Loucy (cell line): ENCODE measurements at regions not wholly inside any gene's neighbourhood (a gene's known extent, or its start where the extent isn't known, plus 50 kb on each side); places are given as distances from the start of the nearest gene placed in this dataset.

ENCODE experiments used
- H2AFZ ChIP-seq: fragments of 200-600 bp; sonication (generic); 2 replicates; pipeline ENCODE4 v1.6.0; 2016; ENCODE audit warnings: antibody characterized with exemption, mild to moderate bottlenecking, low read length, moderate library complexity
- H3F3A ChIP-seq: fragments of 200-600 bp; 2 replicates; pipeline ENCODE4 v1.6.0; 2016; ENCODE audit warnings: antibody characterized with exemption, low read depth, mild to moderate bottlenecking
- H3K27me3 ChIP-seq: fragments of 200-600 bp; sonication (generic); 2 replicates; pipeline ENCODE4 v1.6.1; 2014; ENCODE audit warnings: low read length, mild to moderate bottlenecking; ENCODE audit not compliant: insufficient read depth, poor library complexity, severe bottlenecking
- H3K36me3 ChIP-seq: fragments of 200-600 bp; sonication (generic); 2 replicates; pipeline ENCODE4 v1.6.1; 2016; ENCODE audit warnings: low read length; ENCODE audit not compliant: insufficient read depth
- H3K4me1 ChIP-seq: fragments of 200-600 bp; sonication (generic); 2 replicates; pipeline ENCODE4 v1.5.1; 2014; ENCODE audit warnings: low read length, mild to moderate bottlenecking; ENCODE audit not compliant: insufficient read depth, poor library complexity, severe bottlenecking
- H3K4me2 ChIP-seq: fragments of 200-600 bp; sonication (generic); 2 replicates; pipeline ENCODE4 v1.6.0; 2014; ENCODE audit warnings: antibody characterized with exemption, low read length, low read depth, mild to moderate bottlenecking; ENCODE audit not compliant: poor library complexity, severe bottlenecking
- H3K4me3 ChIP-seq: fragments of 200-600 bp; sonication (generic); 2 replicates; pipeline ENCODE4 v1.5.1; 2014; ENCODE audit warnings: low read length, mild to moderate bottlenecking, mixed read lengths; ENCODE audit not compliant: poor library complexity, severe bottlenecking
- H3K79me2 ChIP-seq: fragments of 200-600 bp; sonication (generic); 2 replicates; pipeline ENCODE4 v1.6.1; 2014; ENCODE audit warnings: low read length; ENCODE audit not compliant: insufficient read depth
- H3K9ac ChIP-seq: fragments of 200-600 bp; sonication (generic); 2 replicates; pipeline ENCODE4 v1.6.0; 2014; ENCODE audit warnings: mild to moderate bottlenecking, low read depth, low read length, moderate library complexity; ENCODE audit not compliant: poor library complexity, severe bottlenecking
- H3K9me2 ChIP-seq: fragments of 200-600 bp; sonication (generic); replicated peaks from 2 replicates; pipeline ENCODE4 v1.6.1; 2016; ENCODE audit warnings: low read depth, low read length, mixed read lengths
- H3K9me3 ChIP-seq: fragments of 200-600 bp; sonication (generic); 2 replicates; pipeline ENCODE4 v1.6.1; 2014; ENCODE audit warnings: mild to moderate bottlenecking, antibody characterized with exemption, low read length, low read depth; ENCODE audit not compliant: insufficient read depth
- H4K20me1 ChIP-seq: fragments of 200-600 bp; sonication (generic); 2 replicates; pipeline ENCODE4 v1.6.0; 2014; ENCODE audit warnings: antibody characterized with exemption, low read length, mild to moderate bottlenecking; ENCODE audit not compliant: insufficient read depth, poor library complexity, severe bottlenecking
- CTCF ChIP-seq: fragments of 200-600 bp; sonication (generic); conservative IDR thresholded peaks from 2 replicates; pipeline ENCODE4 v1.5.1; 2014; ENCODE audit warnings: mild to moderate bottlenecking, antibody characterized with exemption, low read length
- EZH2phosphoT487 ChIP-seq: fragments of 200-600 bp; IDR thresholded peaks from 2 replicates; pipeline ENCODE4 v1.6.1; 2018; ENCODE audit warnings: antibody characterized with exemption, mild to moderate bottlenecking, moderate library complexity, borderline replicate concordance

DNA sequence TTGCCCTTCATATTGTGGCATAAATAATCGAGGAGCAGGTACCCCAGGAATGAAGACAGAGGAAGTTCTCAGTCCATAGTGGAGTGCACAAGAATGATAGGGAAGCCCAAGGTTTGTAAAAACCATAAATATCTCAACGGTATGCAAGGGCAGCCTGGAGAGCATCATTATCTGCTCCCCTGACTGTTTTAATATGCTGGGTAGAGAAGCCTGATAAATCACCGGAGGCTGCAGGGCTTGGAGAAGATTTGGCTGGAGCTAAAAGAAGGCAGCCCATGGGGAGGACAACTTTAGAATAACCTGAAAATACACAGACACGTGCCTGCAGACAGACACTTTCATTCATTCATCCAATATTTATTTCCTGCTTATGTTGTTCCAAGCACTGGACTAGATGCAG, 205.2 kb upstream of the RPL38 start:
- no peak for TF ChIP-seq EZH2phosphoT487
- TF ChIP-seq CTCF = no peak
- no peak overlapping the region for H3K4me2 ChIP-seq
- H3F3A ChIP-seq = no peaks in the 10 kb centered on the region
- H3K27me3 ChIP-seq = no peaks in the 10 kb centered on the region
- H3K9me3 ChIP-seq = no peaks in the 10 kb centered on the region
- no peaks in the 10 kb centered on the region for H3K4me1 ChIP-seq
- H3K36me3 ChIP-seq = no peaks in the 10 kb centered on the region
- H2AFZ ChIP-seq = no peak overlapping the region
- H4K20me1 ChIP-seq = no peaks in the 10 kb centered on the region
- H3K9ac ChIP-seq = no peak overlapping the region
- no peaks in the 10 kb centered on the region for H3K9me2 ChIP-seq
- no peak overlapping the region for H3K4me3 ChIP-seq
- H3K79me2 ChIP-seq = no peaks in the 10 kb centered on the region

- Histone ChIP-seq H3K79me2 (no peaks in the 10 kb centered on the region), H3K9me2 (no peaks in the 10 kb centered on the region), H4K20me1 (no peaks in the 10 kb centered on the region), H3K9ac (no peak overlapping the region), H2AFZ (no peak overlapping the region), H3K36me3 (no peaks in the 10 kb centered on the region), H3K27me3 (no peaks in the 10 kb centered on the region), H3K9me3 (no peaks in the 10 kb centered on the region), H3K4me1 (no peaks in the 10 kb centered on the region), H3K4me2 (no peak overlapping the region), H3F3A (no peaks in the 10 kb centered on the region), H3K4me3 (no peak overlapping the region)
- TF ChIP-seq CTCF (peak; percentile 83), EZH2phosphoT487 (no peak)
Observed at GRCh38 chr17:73998653-73999645, 204.5 kb upstream of the RPL38 start.

GRCh38 chr17:74001145-74001544, 202.3 kb upstream of the RPL38 start:
- H3F3A ChIP-seq = no peaks in the 10 kb centered on the region
- H3K4me3 ChIP-seq = no peak overlapping the region
- no peaks in the 10 kb centered on the region for H3K9me3 ChIP-seq
- no peaks in the 10 kb centered on the region for H3K36me3 ChIP-seq
- H3K27me3 ChIP-seq = no peaks in the 10 kb centered on the region
- TF ChIP-seq CTCF (no peak), EZH2phosphoT487 (no peak)
- H2AFZ ChIP-seq = no peak overlapping the region
- H3K79me2 ChIP-seq = no peaks in the 10 kb centered on the region
- H3K4me1 ChIP-seq = no peaks in the 10 kb centered on the region
- H3K9ac ChIP-seq = no peak overlapping the region
- no peaks in the 10 kb centered on the region for H4K20me1 ChIP-seq
- H3K4me2 ChIP-seq = no peak overlapping the region
- H3K9me2 ChIP-seq = no peaks in the 10 kb centered on the region
